ENCODE measurements at regions not wholly inside any gene's neighbourhood (a gene's known extent, or its start where the extent isn't known, plus 50 kb on each side); places are given as distances from the start of the nearest gene placed in this dataset.
"Not testable (repeated sequence)": the region's sequence is repeated elsewhere in the genome, so short reads cannot be mapped to it uniquely, and the experiment has no call there.

DNA sequence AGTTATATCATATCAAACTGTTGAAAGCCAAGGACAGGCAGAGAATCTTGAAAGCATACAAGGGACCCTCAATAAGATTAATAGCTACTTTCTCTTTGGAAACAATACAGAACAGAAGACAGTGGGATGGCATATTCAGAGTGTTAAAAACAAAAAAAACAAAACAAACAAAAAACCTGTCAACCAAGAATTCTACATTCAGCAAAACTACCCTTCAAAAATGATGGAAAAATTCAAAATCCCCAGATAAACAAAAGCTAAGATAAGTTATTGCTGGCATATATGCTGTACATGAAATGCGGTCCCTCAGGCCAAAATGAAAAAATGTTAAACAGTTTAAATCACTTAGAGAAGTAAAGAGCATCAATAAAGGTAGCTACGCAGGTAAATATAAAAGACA, 425.1 kb downstream of the ACTL7B start:
- no peak for DNase-seq (ENCODE audit: low spot score in 2 of 2)
- Mint-ChIP-seq H3K27ac (no peak overlapping the region), H3K36me3 (no peaks in the 10 kb centered on the region), H3K9me3 (peaks cover 14% of the 10 kb centered on the region), H3K4me1 (no peaks in the 10 kb centered on the region), H3K4me3 (no peak overlapping the region)
- no peak for ATAC-seq

DNA sequence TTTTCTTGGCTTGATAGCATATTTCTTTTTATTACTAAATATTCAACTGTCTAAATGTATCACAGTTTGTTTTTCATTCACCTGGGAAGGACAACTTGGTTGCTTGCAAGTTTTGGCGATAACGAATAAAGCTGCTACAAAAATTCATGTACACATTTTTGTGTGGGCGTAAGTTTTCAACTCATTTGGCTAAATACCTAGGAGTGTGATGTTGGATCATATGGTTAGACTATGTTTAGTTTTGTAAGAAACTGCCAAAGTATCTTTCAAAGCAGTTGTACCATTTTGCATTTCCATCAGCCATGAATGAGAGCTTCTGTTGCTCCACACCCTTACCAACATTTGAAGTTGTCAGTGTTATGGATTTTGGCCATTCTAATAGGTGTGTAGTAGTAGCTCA, 428.0 kb downstream of the ACTL7B start:
- ATAC-seq (no peak), DNase-seq (ENCODE audit: low spot score in 2 of 2) (no peak)
- H3K27ac Mint-ChIP-seq, result no peak overlapping the region
- no peaks in the 10 kb centered on the region for H3K36me3 Mint-ChIP-seq
- H3K4me3 Mint-ChIP-seq, result no peak overlapping the region
- H3K9me3 Mint-ChIP-seq, result peaks cover 17% of the 10 kb centered on the region
- no peaks in the 10 kb centered on the region for H3K4me1 Mint-ChIP-seq

DNA sequence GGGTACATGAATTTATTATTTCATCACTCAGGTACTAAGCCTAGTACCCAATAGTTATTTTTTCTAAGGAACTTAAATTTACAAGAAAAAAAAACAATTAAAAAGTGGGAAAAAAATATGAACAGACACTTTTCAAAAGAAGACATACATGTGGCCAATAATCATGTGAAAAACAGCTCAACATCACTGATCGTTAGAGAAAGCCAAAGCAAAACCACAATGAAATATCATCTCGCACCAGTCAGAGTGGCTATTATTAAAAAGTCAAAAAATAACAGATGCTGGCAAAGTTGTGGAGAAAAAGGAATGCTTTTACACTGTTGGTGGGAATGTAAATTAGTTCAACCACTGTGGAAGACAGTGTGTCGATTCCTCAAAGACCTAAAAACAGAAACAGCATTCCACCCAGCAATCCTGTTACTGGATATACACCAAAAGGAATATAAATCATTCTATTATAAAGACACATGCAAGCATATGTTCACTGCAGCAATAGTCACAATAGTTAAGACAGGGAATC, 429.3 kb downstream of the ACTL7B start:
- H3K9me3 Mint-ChIP-seq, result peaks cover 13% of the 10 kb centered on the region
- ATAC-seq; H3K27ac Mint-ChIP-seq; H3K4me3 Mint-ChIP-seq; DNase-seq (ENCODE audit: low spot score in 2 of 2); H3K36me3 Mint-ChIP-seq; H3K4me1 Mint-ChIP-seq: not testable (repeated sequence)

DNA sequence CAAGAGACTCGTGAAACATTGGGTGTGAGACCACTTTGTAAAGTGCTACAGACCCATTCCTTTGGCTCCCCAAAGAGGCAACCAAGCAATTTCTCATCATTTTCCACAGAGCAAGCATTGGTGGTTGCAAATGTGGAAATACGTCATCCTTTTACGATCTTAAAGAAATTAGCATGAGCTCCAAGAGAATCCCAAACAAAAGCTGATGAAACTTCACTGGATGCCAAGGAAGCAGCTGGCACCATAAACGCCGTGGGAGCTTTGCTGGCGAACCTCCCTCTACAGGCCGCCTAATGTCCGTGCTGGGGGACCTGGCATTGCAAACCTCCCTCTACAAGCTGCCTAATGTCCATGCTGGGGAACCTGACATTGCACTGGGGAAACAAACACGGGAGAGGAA, 432.4 kb downstream of the ACTL7B start:
- no peak overlapping the region for H3K27ac Mint-ChIP-seq
- DNase-seq (ENCODE audit: low spot score in 2 of 2), result no peak
- H3K4me3 Mint-ChIP-seq, result no peak overlapping the region
- no peak for ATAC-seq
- H3K36me3 Mint-ChIP-seq, result no peaks in the 10 kb centered on the region
- no peaks in the 10 kb centered on the region for H3K4me1 Mint-ChIP-seq
- H3K9me3 Mint-ChIP-seq, result peaks cover 10% of the 10 kb centered on the region

DNA sequence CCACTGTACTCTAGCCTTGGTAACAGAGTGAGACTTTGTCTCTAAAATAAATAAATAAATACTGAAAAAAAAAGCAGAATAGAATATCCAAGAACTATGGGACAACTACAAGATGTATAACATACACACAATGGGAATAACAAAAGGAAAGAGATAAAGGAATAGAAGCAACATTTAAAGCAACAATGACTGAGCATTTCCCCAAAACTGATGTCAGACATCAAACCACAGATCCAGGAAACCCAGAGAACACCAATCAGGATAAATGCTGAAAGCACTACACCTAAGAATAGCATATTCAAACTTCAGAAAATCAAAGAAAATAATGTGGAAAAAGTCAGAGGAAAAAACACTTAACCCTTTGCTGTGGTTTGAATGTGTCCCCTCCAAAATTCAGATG, 436.4 kb downstream of the ACTL7B start:
- no peak overlapping the region for H3K27ac Mint-ChIP-seq

DNA sequence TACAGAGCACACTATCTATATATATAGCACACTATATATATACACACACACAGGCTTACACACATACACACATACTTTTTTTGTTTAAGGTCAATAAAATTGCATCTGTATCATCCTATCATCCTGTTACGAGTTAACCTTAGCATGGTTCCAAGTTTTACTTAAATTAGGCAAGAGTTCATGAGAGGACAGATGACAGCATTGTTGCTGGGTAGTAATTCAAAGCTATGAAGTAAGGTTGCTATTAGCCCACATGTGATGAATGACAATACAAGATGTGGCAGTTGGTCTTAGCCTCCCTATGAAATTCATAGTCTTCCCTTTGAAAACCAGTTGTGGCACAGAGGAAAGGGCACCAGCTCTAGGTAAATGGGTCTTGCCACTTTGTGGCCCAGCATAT, 438.1 kb downstream of the ACTL7B start:
- ATAC-seq (no peak), DNase-seq (ENCODE audit: low spot score in 2 of 2) (no peak)
- peaks cover 9% of the 10 kb centered on the region for H3K9me3 Mint-ChIP-seq
- H3K27ac Mint-ChIP-seq, result no peak overlapping the region
- no peaks in the 10 kb centered on the region for H3K36me3 Mint-ChIP-seq
- H3K4me3 Mint-ChIP-seq, result no peak overlapping the region
- no peaks in the 10 kb centered on the region for H3K4me1 Mint-ChIP-seq

More for the DNA sequence above, 436.4 kb downstream of the ACTL7B start:
- Mint-ChIP-seq H3K9me3 (peaks cover 9% of the 10 kb centered on the region), H3K36me3 (no peaks in the 10 kb centered on the region), H3K4me1 (no peaks in the 10 kb centered on the region), H3K4me3 (no peak overlapping the region)
- no peak for DNase-seq (ENCODE audit: low spot score in 2 of 2)
- no peak for ATAC-seq

DNA sequence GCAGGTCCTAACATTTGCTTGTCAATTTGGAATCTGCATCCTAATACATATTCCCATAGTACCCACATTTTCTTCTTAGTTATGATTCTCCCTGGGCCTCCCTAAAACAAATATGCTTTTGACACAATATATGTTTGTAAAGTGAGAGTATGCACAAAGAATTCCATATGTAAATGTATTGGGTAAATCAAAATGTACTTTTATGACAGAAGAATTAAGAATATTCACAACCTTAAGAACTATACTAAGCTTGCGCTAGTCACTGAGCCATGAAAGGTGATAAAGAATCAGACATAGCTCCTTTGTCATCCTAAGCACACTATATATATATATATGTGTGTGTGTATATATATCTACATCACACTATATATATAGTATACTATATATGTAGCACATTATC, 438.5 kb downstream of the ACTL7B start:
- Mint-ChIP-seq H3K27ac (no peak overlapping the region), H3K36me3 (no peaks in the 10 kb centered on the region), H3K4me3 (no peak overlapping the region), H3K4me1 (no peaks in the 10 kb centered on the region), H3K9me3 (peaks cover 9% of the 10 kb centered on the region)
- ATAC-seq (no peak), DNase-seq (ENCODE audit: low spot score in 2 of 2) (no peak)

DNA sequence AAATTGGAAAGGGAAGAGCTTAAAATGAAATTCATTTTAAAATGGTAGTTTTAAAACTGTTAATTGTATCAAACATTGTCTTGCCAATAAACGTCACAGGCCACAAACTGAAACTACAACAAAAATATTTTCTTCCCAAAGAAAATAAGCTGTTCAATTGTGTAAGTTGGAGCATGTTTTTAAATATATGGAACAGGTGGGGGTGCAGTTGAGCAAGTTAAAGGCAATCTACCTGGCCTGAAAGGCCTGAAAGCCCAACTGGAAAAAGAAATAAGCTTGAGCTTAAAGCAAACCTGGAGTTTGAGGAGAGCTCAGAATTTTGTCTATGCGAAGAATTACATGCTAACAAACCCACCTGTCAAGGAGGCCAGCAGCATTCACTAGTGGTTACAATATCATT, 439.5 kb downstream of the ACTL7B start:
- no peaks in the 10 kb centered on the region for H3K36me3 Mint-ChIP-seq
- no peak overlapping the region for H3K4me3 Mint-ChIP-seq
- H3K4me1 Mint-ChIP-seq, result no peaks in the 10 kb centered on the region
- no peak overlapping the region for H3K27ac Mint-ChIP-seq
- DNase-seq (ENCODE audit: low spot score in 2 of 2), result no peak
- H3K9me3 Mint-ChIP-seq, result peaks cover 9% of the 10 kb centered on the region
- no peak for ATAC-seq

DNA sequence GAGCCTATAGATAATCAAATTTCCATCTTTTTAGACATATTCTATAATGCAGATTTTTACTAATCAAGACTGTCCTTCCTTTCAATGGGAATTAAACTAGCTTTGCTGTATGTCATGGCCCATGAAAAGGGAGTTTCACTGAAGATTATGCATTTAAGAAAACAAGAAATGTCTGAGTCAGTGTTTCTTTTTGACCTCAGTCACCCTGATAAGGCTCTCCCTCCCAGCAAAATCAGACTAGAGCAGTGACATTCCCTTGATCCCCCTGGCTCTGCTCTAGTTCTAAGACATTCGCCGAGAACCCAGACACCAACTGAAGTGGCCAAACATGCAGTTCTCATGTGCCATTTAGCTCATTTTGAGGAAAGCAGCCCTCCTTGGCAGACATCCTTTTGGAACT, 442.0 kb downstream of the ACTL7B start:
- Mint-ChIP-seq H3K4me3 (no peak overlapping the region), H3K36me3 (no peaks in the 10 kb centered on the region), H3K27ac (no peak overlapping the region), H3K4me1 (no peaks in the 10 kb centered on the region), H3K9me3 (peaks cover 8% of the 10 kb centered on the region)
- DNase-seq (ENCODE audit: low spot score in 2 of 2), result no peak
- no peak for ATAC-seq

DNA sequence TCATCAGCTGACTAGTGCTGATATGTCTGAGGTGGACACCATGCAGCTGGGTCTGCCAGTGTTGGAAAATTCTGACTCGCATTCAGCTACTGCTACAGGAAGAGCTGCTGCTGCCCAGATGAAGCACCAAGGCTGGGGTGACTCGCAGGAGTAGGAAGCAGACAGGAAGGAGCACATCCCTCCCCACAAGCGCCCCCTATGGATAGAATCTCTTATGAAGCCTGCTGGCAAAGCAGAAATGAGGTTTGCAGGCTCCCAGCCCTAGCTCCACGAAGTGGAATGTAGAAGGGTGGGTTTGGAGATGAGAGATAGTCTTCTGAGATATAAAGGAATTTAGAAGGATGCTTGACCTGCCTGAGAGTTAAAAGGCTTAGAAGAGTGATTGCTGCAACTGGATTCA, 443.0 kb downstream of the ACTL7B start:
- Mint-ChIP-seq H3K36me3 (no peaks in the 10 kb centered on the region), H3K27ac (no peak overlapping the region), H3K9me3 (peaks cover 8% of the 10 kb centered on the region), H3K4me1 (no peaks in the 10 kb centered on the region), H3K4me3 (no peak overlapping the region)
- no peak for ATAC-seq
- no peak for DNase-seq (ENCODE audit: low spot score in 2 of 2)

DNA sequence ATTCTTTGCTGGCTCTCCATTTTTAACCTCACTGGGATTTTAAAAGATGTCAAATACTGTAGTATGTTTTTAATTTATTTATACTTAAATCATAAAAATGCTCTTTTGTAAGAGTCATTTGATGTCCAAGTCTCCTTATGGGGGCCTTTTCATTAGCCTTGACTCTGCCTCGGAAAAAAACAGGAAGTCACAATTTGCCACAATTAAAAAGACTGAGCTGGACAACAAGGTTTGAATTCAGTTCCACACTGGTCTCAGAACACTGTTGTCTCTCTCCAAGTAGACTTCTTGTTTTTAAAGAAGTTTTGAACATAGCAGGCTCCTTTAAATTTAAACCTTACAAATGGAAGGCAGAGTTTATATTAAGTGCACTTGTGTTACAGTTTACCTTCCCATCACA, 444.2 kb downstream of the ACTL7B start:
- no peak overlapping the region for H3K27ac Mint-ChIP-seq
- no peaks in the 10 kb centered on the region for H3K36me3 Mint-ChIP-seq
- no peak for DNase-seq (ENCODE audit: low spot score in 2 of 2)
- no peak overlapping the region for H3K4me3 Mint-ChIP-seq
- H3K9me3 Mint-ChIP-seq, result peaks cover 10% of the 10 kb centered on the region
- no peak for ATAC-seq
- H3K4me1 Mint-ChIP-seq, result no peaks in the 10 kb centered on the region

DNA sequence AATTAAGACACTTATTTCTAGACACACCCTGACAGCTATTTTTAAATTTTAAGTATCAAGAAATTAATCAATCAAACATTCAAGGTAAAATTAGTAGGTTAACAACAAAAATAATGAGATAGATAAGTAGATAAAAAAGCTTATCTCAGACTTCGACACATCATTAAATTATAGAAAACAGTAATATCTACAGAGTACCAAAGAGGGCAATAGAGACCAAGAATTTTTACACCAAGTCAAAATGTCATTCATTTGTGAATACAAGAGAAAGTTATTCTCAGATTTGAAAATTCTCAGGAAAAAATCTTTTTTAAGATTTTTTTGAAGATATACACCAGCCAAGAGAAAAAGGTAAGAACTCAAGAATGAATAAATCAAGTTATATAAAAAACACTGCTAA, 445.6 kb downstream of the ACTL7B start:
- H3K9me3 Mint-ChIP-seq, result peaks cover 14% of the 10 kb centered on the region
- no peaks in the 10 kb centered on the region for H3K36me3 Mint-ChIP-seq
- no peak overlapping the region for H3K4me3 Mint-ChIP-seq
- H3K27ac Mint-ChIP-seq, result no peak overlapping the region
- DNase-seq (ENCODE audit: low spot score in 2 of 2) (no peak), ATAC-seq (no peak)
- no peaks in the 10 kb centered on the region for H3K4me1 Mint-ChIP-seq

DNA sequence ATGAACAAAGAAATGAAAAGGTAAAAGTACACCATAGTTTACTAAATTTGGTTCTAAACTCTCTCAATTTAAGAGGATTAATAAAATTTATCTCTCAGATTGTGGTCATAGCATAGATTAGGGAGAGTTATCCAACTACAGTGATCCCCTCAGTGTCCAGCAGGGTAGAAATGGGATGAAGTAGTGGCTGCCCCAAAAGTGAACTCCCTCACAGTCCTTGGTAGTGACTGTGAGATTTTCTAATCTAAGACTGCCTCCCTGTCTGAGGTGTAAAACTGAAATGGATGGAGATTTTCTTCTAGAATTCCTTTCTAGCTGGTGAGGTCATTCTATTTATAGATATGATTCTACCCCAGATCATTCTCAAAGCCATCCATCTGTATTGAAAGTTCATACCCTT, 455.5 kb downstream of the ACTL7B start:
- H3K9me3 Mint-ChIP-seq, result peaks cover 8% of the 10 kb centered on the region
- H3K36me3 Mint-ChIP-seq, result no peaks in the 10 kb centered on the region

DNA sequence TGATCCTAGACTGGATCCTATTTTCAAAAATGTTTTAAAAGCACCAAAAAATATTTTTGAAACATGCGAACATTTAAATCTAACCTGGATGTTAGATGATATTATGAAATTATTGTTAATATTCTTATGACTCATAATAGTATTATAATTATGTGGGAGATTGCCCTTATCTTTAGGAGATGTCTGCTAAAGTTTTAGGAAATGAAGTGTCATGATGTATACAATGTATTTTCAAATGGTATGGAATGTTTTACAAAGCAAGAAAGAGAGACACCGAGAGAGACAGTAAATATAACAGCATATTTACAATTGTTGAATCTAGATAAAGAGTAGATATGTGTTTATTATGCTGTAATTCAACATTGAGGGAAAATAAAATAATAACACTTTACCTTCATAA, 455.9 kb downstream of the ACTL7B start:
- peaks cover 8% of the 10 kb centered on the region for H3K9me3 Mint-ChIP-seq
- H3K36me3 Mint-ChIP-seq, result no peaks in the 10 kb centered on the region
- DNase-seq (ENCODE audit: low spot score in 2 of 2) (no peak), ATAC-seq (no peak)
- no peaks in the 10 kb centered on the region for H3K4me1 Mint-ChIP-seq
- H3K27ac Mint-ChIP-seq, result no peak overlapping the region
- H3K4me3 Mint-ChIP-seq, result no peak overlapping the region

More for the DNA sequence above, 455.5 kb downstream of the ACTL7B start:
- no peak overlapping the region for H3K27ac Mint-ChIP-seq
- no peak overlapping the region for H3K4me3 Mint-ChIP-seq
- ATAC-seq (no peak), DNase-seq (ENCODE audit: low spot score in 2 of 2) (no peak)
- no peaks in the 10 kb centered on the region for H3K4me1 Mint-ChIP-seq

DNA sequence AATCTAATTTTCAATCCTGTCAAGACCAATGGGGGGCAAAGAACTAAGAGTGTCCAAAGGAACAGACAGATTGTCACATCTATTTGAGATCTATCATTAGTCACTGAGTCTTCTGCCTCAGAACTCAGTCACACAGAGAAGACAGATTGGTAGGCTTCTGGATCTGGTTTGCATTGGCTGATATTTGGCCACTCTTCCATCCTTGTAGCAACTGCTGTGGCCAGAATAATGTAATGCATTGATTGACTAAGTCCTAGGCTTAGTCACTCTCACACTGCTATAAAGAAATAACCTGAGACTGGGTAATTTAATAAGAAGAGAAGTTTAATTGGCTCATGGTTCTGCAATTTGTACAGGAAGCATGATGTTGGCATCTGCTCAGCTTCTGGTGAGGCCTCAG, 458.5 kb downstream of the ACTL7B start:
- Mint-ChIP-seq H3K4me3 (no peak overlapping the region), H3K36me3 (no peaks in the 10 kb centered on the region), H3K9me3 (peaks cover 8% of the 10 kb centered on the region), H3K27ac (no peak overlapping the region), H3K4me1 (no peaks in the 10 kb centered on the region)
- no peak for ATAC-seq
- DNase-seq (ENCODE audit: low spot score in 2 of 2), result no peak

DNA sequence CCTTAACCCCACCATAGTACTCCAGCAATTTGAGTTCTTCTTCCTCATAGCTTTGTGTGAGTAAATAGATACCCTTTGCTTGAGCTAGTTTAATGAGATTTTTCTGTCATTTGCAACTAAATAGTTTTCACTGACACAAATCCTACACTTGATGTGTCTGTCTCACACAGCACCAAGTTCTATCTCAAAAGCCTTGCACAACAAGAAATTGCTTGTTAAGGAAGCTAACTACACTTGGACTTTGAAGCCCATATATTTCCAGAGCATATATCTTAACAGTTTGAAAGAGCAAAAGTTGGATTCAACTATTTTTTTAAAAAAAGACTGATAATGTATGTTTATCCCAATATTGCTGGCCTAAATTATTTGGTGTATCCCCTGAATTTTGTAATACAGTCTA, 459.2 kb downstream of the ACTL7B start:
- no peak for DNase-seq (ENCODE audit: low spot score in 2 of 2)
- Mint-ChIP-seq H3K27ac (no peak overlapping the region), H3K9me3 (peaks cover 8% of the 10 kb centered on the region), H3K36me3 (no peaks in the 10 kb centered on the region), H3K4me1 (no peaks in the 10 kb centered on the region), H3K4me3 (no peak overlapping the region)
- no peak for ATAC-seq

DNA sequence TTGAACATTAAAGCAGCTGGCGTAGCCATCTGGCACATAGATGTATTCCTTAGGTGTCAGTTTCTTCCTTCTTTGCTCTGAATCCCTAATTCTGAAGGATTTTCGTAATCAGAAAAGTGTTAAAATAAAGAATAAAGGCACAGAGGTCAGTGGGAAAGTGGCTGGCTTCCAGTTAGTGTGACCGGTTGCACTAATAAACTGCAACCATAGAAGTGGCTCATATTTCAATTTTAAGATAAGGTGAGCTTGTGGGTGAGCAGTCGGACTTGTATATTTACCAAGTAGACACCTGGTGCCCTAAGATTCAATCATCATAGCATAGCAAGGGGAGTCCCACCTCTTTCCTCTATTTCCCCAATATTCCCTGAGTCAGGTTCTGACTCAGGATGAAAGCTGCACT, 459.6 kb downstream of the ACTL7B start:
- ATAC-seq, result no peak
- Mint-ChIP-seq H3K4me1 (no peaks in the 10 kb centered on the region), H3K4me3 (no peak overlapping the region), H3K27ac (no peak overlapping the region), H3K36me3 (no peaks in the 10 kb centered on the region), H3K9me3 (peaks cover 8% of the 10 kb centered on the region)
- no peak for DNase-seq (ENCODE audit: low spot score in 2 of 2)

Measured in stimulated activated effector memory CD8-positive, alpha-beta T cell treated with anti-CD3 and anti-CD28 coated beads, Interleukin-12 subunit alpha, Interleukin-12 subunit beta, amount 100 ng/mL, for 72 hours (primary cell).